HG03139 (cell line): ENCODE measurements at regions not wholly inside any gene's neighbourhood (a gene's known extent, or its start where the extent isn't known, plus 50 kb on each side); places are given as distances from the start of the nearest gene placed in this dataset.
"Not testable (repeated sequence)": the region's sequence is repeated elsewhere in the genome, so short reads cannot be mapped to it uniquely, and the experiment has no call there.

Source experiments
- ATAC-seq: cut with Tn5 transposase; IDR thresholded peaks from one replicate; pipeline ENCODE4 v1.9.1; 2021; ENCODE audit not compliant: unreplicated experiment

GRCh38 chr3:80994085-80994665, 767.3 kb downstream of the GBE1 start:
- ATAC-seq: no peak

- ATAC-seq: no peak
Measured at GRCh38 chr3:80993241-80993945, 768.1 kb downstream of the GBE1 start.

- no peak for ATAC-seq
Measured at GRCh38 chr3:80983753-80984152, 777.7 kb downstream of the GBE1 start.

GRCh38 chr3:80978216-80978969, 783.1 kb downstream of the GBE1 start:
- no peak for ATAC-seq

- no peak for ATAC-seq
Measured at GRCh38 chr3:80970292-80970691, 791.2 kb downstream of the GBE1 start.

- no peak for ATAC-seq
Measured at GRCh38 chr3:80929576-80929975, 831.9 kb downstream of the GBE1 start.

GRCh38 chr3:80914854-80915253, 846.6 kb downstream of the GBE1 start:
- no peak for ATAC-seq

- no peak for ATAC-seq
Measured at GRCh38 chr3:80898211-80898610, 863.2 kb downstream of the GBE1 start.

GRCh38 chr3:80897005-80897404, 864.4 kb downstream of the GBE1 start:
- ATAC-seq: not testable (repeated sequence)

- ATAC-seq: no peak
Measured at GRCh38 chr3:80890571-80890970, 870.9 kb downstream of the GBE1 start.

- ATAC-seq: no peak
Measured at GRCh38 chr3:80889535-80889934, 871.9 kb downstream of the GBE1 start.

GRCh38 chr3:80870476-80871041, 890.9 kb downstream of the GBE1 start:
- ATAC-seq: no peak

GRCh38 chr3:80855482-80855881, 906.0 kb downstream of the GBE1 start:
- no peak for ATAC-seq

- no peak for ATAC-seq
Measured at GRCh38 chr3:80836395-80836794, 925.0 kb downstream of the GBE1 start.

GRCh38 chr3:80807577-80807976, 953.9 kb downstream of the GBE1 start:
- no peak for ATAC-seq

GRCh38 chr3:80806673-80807072, 954.8 kb downstream of the GBE1 start:
- no peak for ATAC-seq

GRCh38 chr3:80788914-80789313, 972.5 kb downstream of the GBE1 start:
- ATAC-seq: no peak

- no peak for ATAC-seq
Measured at GRCh38 chr3:80785875-80786274, 975.6 kb downstream of the GBE1 start.

- no peak for ATAC-seq
Measured at GRCh38 chr3:80785475-80785874, 976.0 kb downstream of the GBE1 start.

GRCh38 chr3:80771085-80771484, 990.4 kb downstream of the GBE1 start:
- ATAC-seq: no peak

- ATAC-seq: no peak
Measured at GRCh38 chr3:80770106-80771074, 991.1 kb downstream of the GBE1 start.
